ENCODE measurements at regions not wholly inside any gene's neighbourhood (a gene's known extent, or its start where the extent isn't known, plus 50 kb on each side); places are given as distances from the start of the nearest gene placed in this dataset.

- H3K27ac ChIP-seq (ENCODE audit: control insufficient read depth, insufficient read depth, low read length): no peak overlapping the region
These were observed 106.7 kb downstream of the ZNF621 start for GRCh38 chr3:40631341-40631995.

GRCh38 chr3:40637906-40638305 lies 113.1 kb downstream of the ZNF621 start:
- Histone ChIP-seq H3K27me3 (ENCODE audit: control insufficient read depth, extremely low read depth, insufficient read depth, low read length) (no peaks in the 10 kb centered on the region), H3K4me2 (ENCODE audit: control insufficient read depth, extremely low read depth, insufficient read depth, low read depth, low read length) (no peak overlapping the region), H3K9me3 (ENCODE audit: control insufficient read depth, low read depth, low read length) (no peaks in the 10 kb centered on the region), H4K20me1 (ENCODE audit: control insufficient read depth, extremely low read depth, insufficient read depth, low read length) (no peaks in the 10 kb centered on the region), H3K9me1 (ENCODE audit: control insufficient read depth, extremely low read depth, insufficient read depth, low read length) (no peaks in the 10 kb centered on the region), H2AFZ (ENCODE audit: control insufficient read depth, low read length) (no peak overlapping the region), H3K4me1 (ENCODE audit: control insufficient read depth, extremely low read depth, insufficient read depth, low read length) (no peaks in the 10 kb centered on the region), H3K27ac (ENCODE audit: control insufficient read depth, insufficient read depth, low read length) (no peak overlapping the region), H3K9ac (ENCODE audit: control insufficient read depth, extremely low read depth, insufficient read depth, low read length) (no peak overlapping the region), H3K4me3 (ENCODE audit: control insufficient read depth in 2 of 3, extremely low read depth in 1 of 3, insufficient read depth in 2 of 3, low read depth in 1 of 3, low read length in 3 of 3) (no peak overlapping the region), H3K36me3 (ENCODE audit: control insufficient read depth in 2 of 2, extremely low read depth in 1 of 2, insufficient read depth in 2 of 2, low read length in 2 of 2) (no peaks in the 10 kb centered on the region), H3K79me2 (ENCODE audit: control insufficient read depth, insufficient read depth, low read length) (no peaks in the 10 kb centered on the region)
- TF ChIP-seq EZH2 (IDR thresholded peaks at IDR 0.05; ENCODE audit: low read length) (no peak), CTCF (optimal IDR thresholded peaks at IDR 0.05 in 1 of 3, IDR thresholded peaks at IDR 0.05 in 1 of 3, conservative IDR thresholded peaks at IDR 0.05 in 1 of 3; ENCODE audit: extremely low read depth in 1 of 3, insufficient read depth in 2 of 3, low read length in 3 of 3) (no peak)
- FAIRE-seq (no peak), DNase-seq (ENCODE audit: low read depth, low spot score) (no peak)
- dilution Hi-C loops (cut with MboI; ENCODE audit: extremely low pct_ligation_motif_present, low sequenced_read_pairs): no loop called here

More at GRCh38 chr3:40631341-40631995, 106.7 kb downstream of the ZNF621 start:
- Histone ChIP-seq H3K79me2 (ENCODE audit: control insufficient read depth, insufficient read depth, low read length) (no peaks in the 10 kb centered on the region), H3K9me1 (ENCODE audit: control insufficient read depth, extremely low read depth, insufficient read depth, low read length) (no peaks in the 10 kb centered on the region), H3K27me3 (ENCODE audit: control insufficient read depth, extremely low read depth, insufficient read depth, low read length) (no peaks in the 10 kb centered on the region), H3K4me3 (ENCODE audit: control insufficient read depth in 2 of 3, extremely low read depth in 1 of 3, insufficient read depth in 2 of 3, low read depth in 1 of 3, low read length in 3 of 3) (peak overlapping the region in 1 of 3 experiments; percentile 5), H3K4me2 (ENCODE audit: control insufficient read depth, extremely low read depth, insufficient read depth, low read depth, low read length) (peak overlapping the region; percentile 51), H3K9me3 (ENCODE audit: control insufficient read depth, low read depth, low read length) (no peaks in the 10 kb centered on the region), H2AFZ (ENCODE audit: control insufficient read depth, low read length) (peak overlapping the region; percentile 70), H3K36me3 (ENCODE audit: control insufficient read depth in 2 of 2, extremely low read depth in 1 of 2, insufficient read depth in 2 of 2, low read length in 2 of 2) (no peaks in the 10 kb centered on the region), H3K9ac (ENCODE audit: control insufficient read depth, extremely low read depth, insufficient read depth, low read length) (no peak overlapping the region), H4K20me1 (ENCODE audit: control insufficient read depth, extremely low read depth, insufficient read depth, low read length) (no peaks in the 10 kb centered on the region), H3K4me1 (ENCODE audit: control insufficient read depth, extremely low read depth, insufficient read depth, low read length) (peaks cover 12% of the 10 kb centered on the region)
- TF ChIP-seq EZH2 (IDR thresholded peaks at IDR 0.05; ENCODE audit: low read length) (no peak), CTCF (optimal IDR thresholded peaks at IDR 0.05 in 1 of 3, IDR thresholded peaks at IDR 0.05 in 1 of 3, conservative IDR thresholded peaks at IDR 0.05 in 1 of 3; ENCODE audit: extremely low read depth in 1 of 3, insufficient read depth in 2 of 3, low read length in 3 of 3) (no peak)
- no peak for DNase-seq (ENCODE audit: low read depth, low spot score)
- peak; percentile 62 for FAIRE-seq
- dilution Hi-C loops (cut with MboI; ENCODE audit: extremely low pct_ligation_motif_present, low sequenced_read_pairs): no loop called here

Measured in keratinocyte (primary cell).